PFSK-1 (cell line): ENCODE measurements at regions not wholly inside any gene's neighbourhood (a gene's known extent, or its start where the extent isn't known, plus 50 kb on each side); places are given as distances from the start of the nearest gene placed in this dataset.

ENCODE experiments used
- POLR2AphosphoS5 ChIP-seq: IDR thresholded peaks from 2 replicates; pipeline ENCODE4 v1.6.1; 2012; ENCODE audit warnings: low read depth, mild to moderate bottlenecking, control low read depth, low read length, moderate library complexity
- SIN3A ChIP-seq: IDR thresholded peaks from 2 replicates; pipeline ENCODE4 v1.6.1; 2012; ENCODE audit warnings: mild to moderate bottlenecking, low read length, moderate library complexity, borderline replicate concordance; ENCODE audit not compliant: insufficient read depth
- TAF1 ChIP-seq: IDR thresholded peaks from 2 replicates; pipeline ENCODE4 v1.6.1; 2012; ENCODE audit warnings: low read length, control low read depth, borderline replicate concordance; ENCODE audit not compliant: insufficient read depth
- TF ChIP-seq, protein P1 (sequence below), 2 experiments: IDR thresholded peaks; 2 replicates each; pipeline versions ENCODE4 v1.6.1 to v1.8.0; 2011 to 2012; ENCODE audit warnings: low read depth in 2 of 2, low read length in 2 of 2, control low read depth in 1 of 2, inconsistent platforms in 1 of 2, mild to moderate bottlenecking in 1 of 2, moderate library complexity in 1 of 2; ENCODE audit not compliant: insufficient read depth in 1 of 2

DNA sequence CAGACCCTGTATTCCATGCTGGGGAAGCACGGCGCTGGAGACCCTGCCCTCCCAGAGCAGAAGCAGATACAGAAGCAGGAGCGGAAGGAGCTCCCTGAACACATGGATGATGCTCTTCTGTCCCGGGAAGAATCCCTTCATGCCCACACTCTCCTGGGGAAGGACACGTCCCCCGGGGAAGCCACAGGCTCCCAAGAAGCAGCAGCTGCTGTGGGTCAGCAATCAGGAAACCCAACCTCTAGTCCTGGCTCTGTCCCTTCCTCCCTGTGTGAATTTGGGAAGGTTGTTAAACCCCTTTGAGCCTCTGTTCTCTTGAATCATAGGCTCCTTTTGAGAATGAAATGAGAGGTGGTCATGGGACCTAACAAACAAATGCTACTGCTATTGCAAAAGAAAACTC lies 176.2 kb upstream of the TPM1 start:
- TF ChIP-seq TAF1, result no peak
- no peak for TF ChIP-seq POLR2AphosphoS5
- no peak for TF ChIP-seq SIN3A
- TF ChIP-seq, protein P1, sequence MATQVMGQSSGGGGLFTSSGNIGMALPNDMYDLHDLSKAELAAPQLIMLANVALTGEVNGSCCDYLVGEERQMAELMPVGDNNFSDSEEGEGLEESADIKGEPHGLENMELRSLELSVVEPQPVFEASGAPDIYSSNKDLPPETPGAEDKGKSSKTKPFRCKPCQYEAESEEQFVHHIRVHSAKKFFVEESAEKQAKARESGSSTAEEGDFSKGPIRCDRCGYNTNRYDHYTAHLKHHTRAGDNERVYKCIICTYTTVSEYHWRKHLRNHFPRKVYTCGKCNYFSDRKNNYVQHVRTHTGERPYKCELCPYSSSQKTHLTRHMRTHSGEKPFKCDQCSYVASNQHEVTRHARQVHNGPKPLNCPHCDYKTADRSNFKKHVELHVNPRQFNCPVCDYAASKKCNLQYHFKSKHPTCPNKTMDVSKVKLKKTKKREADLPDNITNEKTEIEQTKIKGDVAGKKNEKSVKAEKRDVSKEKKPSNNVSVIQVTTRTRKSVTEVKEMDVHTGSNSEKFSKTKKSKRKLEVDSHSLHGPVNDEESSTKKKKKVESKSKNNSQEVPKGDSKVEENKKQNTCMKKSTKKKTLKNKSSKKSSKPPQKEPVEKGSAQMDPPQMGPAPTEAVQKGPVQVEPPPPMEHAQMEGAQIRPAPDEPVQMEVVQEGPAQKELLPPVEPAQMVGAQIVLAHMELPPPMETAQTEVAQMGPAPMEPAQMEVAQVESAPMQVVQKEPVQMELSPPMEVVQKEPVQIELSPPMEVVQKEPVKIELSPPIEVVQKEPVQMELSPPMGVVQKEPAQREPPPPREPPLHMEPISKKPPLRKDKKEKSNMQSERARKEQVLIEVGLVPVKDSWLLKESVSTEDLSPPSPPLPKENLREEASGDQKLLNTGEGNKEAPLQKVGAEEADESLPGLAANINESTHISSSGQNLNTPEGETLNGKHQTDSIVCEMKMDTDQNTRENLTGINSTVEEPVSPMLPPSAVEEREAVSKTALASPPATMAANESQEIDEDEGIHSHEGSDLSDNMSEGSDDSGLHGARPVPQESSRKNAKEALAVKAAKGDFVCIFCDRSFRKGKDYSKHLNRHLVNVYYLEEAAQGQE (IDR thresholded peaks at IDR 0.05; ENCODE audit: insufficient read depth in 1 of 2, low read depth in 2 of 2, low read length in 2 of 2), result no peak
